ENCODE measurements at regions not wholly inside any gene's neighbourhood (a gene's known extent, or its start where the extent isn't known, plus 50 kb on each side); places are given as distances from the start of the nearest gene placed in this dataset.

GRCh38 chr11:127766734-127767133, 766.2 kb upstream of the KIRREL3 start:
- Mint-ChIP-seq H3K36me3 (ENCODE audit: low read depth) (peaks cover 16% of the 10 kb centered on the region), H3K9me3 (peaks cover 14% of the 10 kb centered on the region), H3K27me3 (ENCODE audit: insufficient read depth) (no peaks in the 10 kb centered on the region), H3K27ac (peak overlapping the region; percentile 65), H3K4me1 (peaks cover 32% of the 10 kb centered on the region), H3K4me3 (no peak overlapping the region)
- Histone ChIP-seq H3K27me3 (ENCODE audit: control insufficient read depth, insufficient read depth, low read length, poor library complexity, severe bottlenecking) (no peaks in the 10 kb centered on the region), H3K4me1 (ENCODE audit: control insufficient read depth, insufficient read depth, low read length) (peaks cover 12% of the 10 kb centered on the region), H3K9me3 (ENCODE audit: control insufficient read depth, low read length) (peaks cover 8% of the 10 kb centered on the region), H3K36me3 (ENCODE audit: control insufficient read depth, insufficient read depth, low read length) (no peaks in the 10 kb centered on the region), H3K27ac (ENCODE audit: low read depth, low read length) (no peak overlapping the region), H3K9ac (ENCODE audit: extremely low read depth, low read length, poor library complexity, severe bottlenecking) (no peak overlapping the region), H3K4me3 (ENCODE audit: low read length) (no peak overlapping the region)
- no peak for TF ChIP-seq CTCF (conservative IDR thresholded peaks at IDR 0.05)
- DNase-seq, result peak; percentile 47

GRCh38 chr11:127738771-127739286, 738.3 kb upstream of the KIRREL3 start:
- H3K9ac ChIP-seq (ENCODE audit: extremely low read depth, low read length, poor library complexity, severe bottlenecking), result no peak overlapping the region
- Mint-ChIP-seq H3K27ac (no peak overlapping the region), H3K36me3 (ENCODE audit: low read depth) (no peaks in the 10 kb centered on the region), H3K4me3 (no peak overlapping the region), H3K4me1 (peaks cover 19% of the 10 kb centered on the region), H3K9me3 (no peaks in the 10 kb centered on the region), H3K27me3 (ENCODE audit: insufficient read depth) (no peaks in the 10 kb centered on the region)
- no peak overlapping the region for H3K4me3 ChIP-seq (ENCODE audit: low read length)
- H3K9me3 ChIP-seq (ENCODE audit: control insufficient read depth, low read length), result no peaks in the 10 kb centered on the region
- no peak for TF ChIP-seq CTCF (conservative IDR thresholded peaks at IDR 0.05)
- WGBS, 2 experiments (ENCODE audit: insufficient coverage in 1 of 2, insufficient read length in 1 of 2), result 94% methylated on average over 5 of the region's 5 CpGs; no CpG with 5 or more reads in 1 of the 2 experiments
- H3K27ac ChIP-seq (ENCODE audit: low read depth, low read length), result no peak overlapping the region
- no peak for DNase-seq
- no peaks in the 10 kb centered on the region for H3K36me3 ChIP-seq (ENCODE audit: control insufficient read depth, insufficient read depth, low read length)
- H3K27me3 ChIP-seq (ENCODE audit: control insufficient read depth, insufficient read depth, low read length, poor library complexity, severe bottlenecking), result no peaks in the 10 kb centered on the region
- peaks cover 5% of the 10 kb centered on the region for H3K4me1 ChIP-seq (ENCODE audit: control insufficient read depth, insufficient read depth, low read length)

GRCh38 chr11:127737499-127737898, 736.9 kb upstream of the KIRREL3 start:
- Mint-ChIP-seq H3K36me3 (ENCODE audit: low read depth) (no peaks in the 10 kb centered on the region), H3K4me3 (no peak overlapping the region), H3K27me3 (ENCODE audit: insufficient read depth) (no peaks in the 10 kb centered on the region), H3K9me3 (no peaks in the 10 kb centered on the region), H3K4me1 (peaks cover 30% of the 10 kb centered on the region), H3K27ac (no peak overlapping the region)
- no peaks in the 10 kb centered on the region for H3K9me3 ChIP-seq (ENCODE audit: control insufficient read depth, low read length)
- H3K36me3 ChIP-seq (ENCODE audit: control insufficient read depth, insufficient read depth, low read length), result no peaks in the 10 kb centered on the region
- no peak for TF ChIP-seq CTCF (conservative IDR thresholded peaks at IDR 0.05)
- peaks cover 10% of the 10 kb centered on the region for H3K4me1 ChIP-seq (ENCODE audit: control insufficient read depth, insufficient read depth, low read length)
- H3K27me3 ChIP-seq (ENCODE audit: control insufficient read depth, insufficient read depth, low read length, poor library complexity, severe bottlenecking), result no peaks in the 10 kb centered on the region
- WGBS, 2 experiments (ENCODE audit: insufficient coverage in 1 of 2, insufficient read length in 1 of 2), result 94% methylated on average over 2 of the region's 2 CpGs; no CpG with 5 or more reads in 1 of the 2 experiments
- H3K4me3 ChIP-seq (ENCODE audit: low read length), result no peak overlapping the region
- H3K27ac ChIP-seq (ENCODE audit: low read depth, low read length), result no peak overlapping the region
- no peak overlapping the region for H3K9ac ChIP-seq (ENCODE audit: extremely low read depth, low read length, poor library complexity, severe bottlenecking)
- no peak for DNase-seq
